ENCODE measurements at regions not wholly inside any gene's neighbourhood (a gene's known extent, or its start where the extent isn't known, plus 50 kb on each side); places are given as distances from the start of the nearest gene placed in this dataset.

DNA sequence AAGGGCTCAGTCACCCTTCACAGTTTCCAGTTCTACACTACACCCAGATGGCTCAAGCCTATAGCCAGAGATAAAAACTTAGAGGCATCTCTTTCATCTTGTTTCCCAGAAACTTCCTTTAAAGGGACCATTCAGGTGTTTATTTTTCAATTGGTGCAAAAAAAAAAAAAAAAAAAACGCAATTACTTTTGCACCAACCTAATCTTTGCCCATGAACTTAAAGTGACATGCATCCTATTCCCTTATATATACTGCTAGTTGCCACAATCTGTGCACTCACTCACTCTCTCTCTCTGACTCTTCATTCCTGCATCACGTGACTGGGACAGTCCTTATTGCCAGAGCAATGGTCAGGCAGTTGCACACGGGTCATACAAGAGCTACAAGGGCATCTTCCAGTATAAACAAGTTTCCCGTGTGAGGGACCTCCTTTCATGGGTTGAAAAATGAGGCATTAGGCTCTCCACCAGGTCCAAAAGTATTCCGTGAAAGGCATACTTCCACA lies 789.4 kb downstream of the EPHA4 start (continued):
- TF ChIP-seq, protein P1, sequence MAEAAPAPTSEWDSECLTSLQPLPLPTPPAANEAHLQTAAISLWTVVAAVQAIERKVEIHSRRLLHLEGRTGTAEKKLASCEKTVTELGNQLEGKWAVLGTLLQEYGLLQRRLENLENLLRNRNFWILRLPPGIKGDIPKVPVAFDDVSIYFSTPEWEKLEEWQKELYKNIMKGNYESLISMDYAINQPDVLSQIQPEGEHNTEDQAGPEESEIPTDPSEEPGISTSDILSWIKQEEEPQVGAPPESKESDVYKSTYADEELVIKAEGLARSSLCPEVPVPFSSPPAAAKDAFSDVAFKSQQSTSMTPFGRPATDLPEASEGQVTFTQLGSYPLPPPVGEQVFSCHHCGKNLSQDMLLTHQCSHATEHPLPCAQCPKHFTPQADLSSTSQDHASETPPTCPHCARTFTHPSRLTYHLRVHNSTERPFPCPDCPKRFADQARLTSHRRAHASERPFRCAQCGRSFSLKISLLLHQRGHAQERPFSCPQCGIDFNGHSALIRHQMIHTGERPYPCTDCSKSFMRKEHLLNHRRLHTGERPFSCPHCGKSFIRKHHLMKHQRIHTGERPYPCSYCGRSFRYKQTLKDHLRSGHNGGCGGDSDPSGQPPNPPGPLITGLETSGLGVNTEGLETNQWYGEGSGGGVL (tag by site-specific recombination; IDR thresholded peaks at IDR 0.05) = no peak
- TF ChIP-seq ZNF837 (tag by site-specific recombination; IDR thresholded peaks at IDR 0.05) (no peak), ZNF266 (tag by site-specific recombination; IDR thresholded peaks at IDR 0.05; ENCODE audit: low read depth) (no peak)
- TF ChIP-seq, protein P2, sequence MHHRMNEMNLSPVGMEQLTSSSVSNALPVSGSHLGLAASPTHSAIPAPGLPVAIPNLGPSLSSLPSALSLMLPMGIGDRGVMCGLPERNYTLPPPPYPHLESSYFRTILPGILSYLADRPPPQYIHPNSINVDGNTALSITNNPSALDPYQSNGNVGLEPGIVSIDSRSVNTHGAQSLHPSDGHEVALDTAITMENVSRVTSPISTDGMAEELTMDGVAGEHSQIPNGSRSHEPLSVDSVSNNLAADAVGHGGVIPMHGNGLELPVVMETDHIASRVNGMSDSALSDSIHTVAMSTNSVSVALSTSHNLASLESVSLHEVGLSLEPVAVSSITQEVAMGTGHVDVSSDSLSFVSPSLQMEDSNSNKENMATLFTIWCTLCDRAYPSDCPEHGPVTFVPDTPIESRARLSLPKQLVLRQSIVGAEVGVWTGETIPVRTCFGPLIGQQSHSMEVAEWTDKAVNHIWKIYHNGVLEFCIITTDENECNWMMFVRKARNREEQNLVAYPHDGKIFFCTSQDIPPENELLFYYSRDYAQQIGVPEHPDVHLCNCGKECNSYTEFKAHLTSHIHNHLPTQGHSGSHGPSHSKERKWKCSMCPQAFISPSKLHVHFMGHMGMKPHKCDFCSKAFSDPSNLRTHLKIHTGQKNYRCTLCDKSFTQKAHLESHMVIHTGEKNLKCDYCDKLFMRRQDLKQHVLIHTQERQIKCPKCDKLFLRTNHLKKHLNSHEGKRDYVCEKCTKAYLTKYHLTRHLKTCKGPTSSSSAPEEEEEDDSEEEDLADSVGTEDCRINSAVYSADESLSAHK (tag by site-specific recombination; IDR thresholded peaks at IDR 0.05) = no peak

DNA sequence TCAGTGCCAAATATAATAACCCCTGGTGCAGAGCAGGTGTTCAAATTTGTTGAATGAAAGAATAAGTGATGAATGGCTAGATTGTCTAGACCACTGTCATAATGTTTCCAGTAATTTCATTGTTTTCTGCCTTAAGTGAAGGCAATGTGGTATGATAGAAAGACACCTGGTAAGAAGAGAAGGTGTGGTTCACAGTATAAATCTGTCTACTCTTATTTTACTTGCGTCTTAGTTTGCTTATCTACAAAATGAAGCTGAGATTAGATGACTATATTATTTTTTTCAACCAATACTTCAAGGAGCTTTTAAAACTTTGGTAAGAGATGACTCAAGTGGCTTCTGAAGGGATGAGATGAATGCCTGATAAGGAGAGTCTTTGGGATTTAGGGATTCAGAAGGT lies 788.4 kb downstream of the EPHA4 start:
- Histone ChIP-seq H3K27ac (ENCODE audit: extremely low read depth, low read depth, low read length) (no peak overlapping the region), H3K9me3 (ENCODE audit: control insufficient read depth, insufficient read depth, low read depth, low read length) (no peaks in the 10 kb centered on the region), H3K4me1 (ENCODE audit: control insufficient read depth, insufficient read depth, low read length) (no peaks in the 10 kb centered on the region), H3K4me3 (ENCODE audit: low read depth, low read length) (no peak overlapping the region), H3K36me3 (ENCODE audit: control insufficient read depth in 2 of 2, insufficient read depth in 1 of 2, low read length in 2 of 2) (no peaks in the 10 kb centered on the region)
- ChIA-PET CTCF (no interaction called here), POLR2A (no interaction called here)
- no peak for TF ChIP-seq ZNF157 (tag by site-specific recombination; IDR thresholded peaks at IDR 0.05)
- no peak for TF ChIP-seq ZNF621 (tag by site-specific recombination; IDR thresholded peaks at IDR 0.05)
- TF ChIP-seq ZNF341 (tag by site-specific recombination; IDR thresholded peaks at IDR 0.05; ENCODE audit: low read depth) = no peak
- TF ChIP-seq ZNF623 (tag by site-specific recombination; IDR thresholded peaks at IDR 0.05) = no peak
- TF ChIP-seq ZNF202 (tag by site-specific recombination; IDR thresholded peaks at IDR 0.05; ENCODE audit: borderline replicate concordance) = no peak
- TF ChIP-seq, protein P3, sequence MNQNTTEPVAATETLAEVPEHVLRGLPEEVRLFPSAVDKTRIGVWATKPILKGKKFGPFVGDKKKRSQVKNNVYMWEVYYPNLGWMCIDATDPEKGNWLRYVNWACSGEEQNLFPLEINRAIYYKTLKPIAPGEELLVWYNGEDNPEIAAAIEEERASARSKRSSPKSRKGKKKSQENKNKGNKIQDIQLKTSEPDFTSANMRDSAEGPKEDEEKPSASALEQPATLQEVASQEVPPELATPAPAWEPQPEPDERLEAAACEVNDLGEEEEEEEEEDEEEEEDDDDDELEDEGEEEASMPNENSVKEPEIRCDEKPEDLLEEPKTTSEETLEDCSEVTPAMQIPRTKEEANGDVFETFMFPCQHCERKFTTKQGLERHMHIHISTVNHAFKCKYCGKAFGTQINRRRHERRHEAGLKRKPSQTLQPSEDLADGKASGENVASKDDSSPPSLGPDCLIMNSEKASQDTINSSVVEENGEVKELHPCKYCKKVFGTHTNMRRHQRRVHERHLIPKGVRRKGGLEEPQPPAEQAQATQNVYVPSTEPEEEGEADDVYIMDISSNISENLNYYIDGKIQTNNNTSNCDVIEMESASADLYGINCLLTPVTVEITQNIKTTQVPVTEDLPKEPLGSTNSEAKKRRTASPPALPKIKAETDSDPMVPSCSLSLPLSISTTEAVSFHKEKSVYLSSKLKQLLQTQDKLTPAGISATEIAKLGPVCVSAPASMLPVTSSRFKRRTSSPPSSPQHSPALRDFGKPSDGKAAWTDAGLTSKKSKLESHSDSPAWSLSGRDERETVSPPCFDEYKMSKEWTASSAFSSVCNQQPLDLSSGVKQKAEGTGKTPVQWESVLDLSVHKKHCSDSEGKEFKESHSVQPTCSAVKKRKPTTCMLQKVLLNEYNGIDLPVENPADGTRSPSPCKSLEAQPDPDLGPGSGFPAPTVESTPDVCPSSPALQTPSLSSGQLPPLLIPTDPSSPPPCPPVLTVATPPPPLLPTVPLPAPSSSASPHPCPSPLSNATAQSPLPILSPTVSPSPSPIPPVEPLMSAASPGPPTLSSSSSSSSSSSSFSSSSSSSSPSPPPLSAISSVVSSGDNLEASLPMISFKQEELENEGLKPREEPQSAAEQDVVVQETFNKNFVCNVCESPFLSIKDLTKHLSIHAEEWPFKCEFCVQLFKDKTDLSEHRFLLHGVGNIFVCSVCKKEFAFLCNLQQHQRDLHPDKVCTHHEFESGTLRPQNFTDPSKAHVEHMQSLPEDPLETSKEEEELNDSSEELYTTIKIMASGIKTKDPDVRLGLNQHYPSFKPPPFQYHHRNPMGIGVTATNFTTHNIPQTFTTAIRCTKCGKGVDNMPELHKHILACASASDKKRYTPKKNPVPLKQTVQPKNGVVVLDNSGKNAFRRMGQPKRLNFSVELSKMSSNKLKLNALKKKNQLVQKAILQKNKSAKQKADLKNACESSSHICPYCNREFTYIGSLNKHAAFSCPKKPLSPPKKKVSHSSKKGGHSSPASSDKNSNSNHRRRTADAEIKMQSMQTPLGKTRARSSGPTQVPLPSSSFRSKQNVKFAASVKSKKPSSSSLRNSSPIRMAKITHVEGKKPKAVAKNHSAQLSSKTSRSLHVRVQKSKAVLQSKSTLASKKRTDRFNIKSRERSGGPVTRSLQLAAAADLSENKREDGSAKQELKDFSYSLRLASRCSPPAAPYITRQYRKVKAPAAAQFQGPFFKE (tag by site-specific recombination; IDR thresholded peaks at IDR 0.05; ENCODE audit: borderline replicate concordance) = no peak
- no peak for TF ChIP-seq WT1 (tag by site-specific recombination; IDR thresholded peaks at IDR 0.05)
- TF ChIP-seq ZFP3 (tag by site-specific recombination; IDR thresholded peaks at IDR 0.05; ENCODE audit: low read depth) = no peak
- TF ChIP-seq ZNF292 (tag by site-specific recombination; IDR thresholded peaks at IDR 0.05; ENCODE audit: borderline replicate concordance, low read depth) = no peak
- no peak for TF ChIP-seq ZNF660 (tag by site-specific recombination; IDR thresholded peaks at IDR 0.05)
- TF ChIP-seq SP2 (tag by site-specific recombination; IDR thresholded peaks at IDR 0.05) = no peak
- TF ChIP-seq ZNF114 (tag by site-specific recombination; IDR thresholded peaks at IDR 0.05) = no peak
- TF ChIP-seq, protein P4, sequence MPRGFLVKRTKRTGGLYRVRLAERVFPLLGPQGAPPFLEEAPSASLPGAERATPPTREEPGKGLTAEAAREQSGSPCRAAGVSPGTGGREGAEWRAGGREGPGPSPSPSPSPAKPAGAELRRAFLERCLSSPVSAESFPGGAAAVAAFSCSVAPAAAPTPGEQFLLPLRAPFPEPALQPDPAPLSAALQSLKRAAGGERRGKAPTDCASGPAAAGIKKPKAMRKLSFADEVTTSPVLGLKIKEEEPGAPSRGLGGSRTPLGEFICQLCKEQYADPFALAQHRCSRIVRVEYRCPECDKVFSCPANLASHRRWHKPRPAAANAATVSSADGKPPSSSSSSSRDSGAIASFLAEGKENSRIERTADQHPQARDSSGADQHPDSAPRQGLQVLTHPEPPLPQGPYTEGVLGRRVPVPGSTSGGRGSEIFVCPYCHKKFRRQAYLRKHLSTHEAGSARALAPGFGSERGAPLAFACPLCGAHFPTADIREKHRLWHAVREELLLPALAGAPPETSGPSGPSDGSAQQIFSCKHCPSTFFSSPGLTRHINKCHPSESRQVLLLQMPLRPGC (tag by site-specific recombination; IDR thresholded peaks at IDR 0.05) = no peak
